Endometrial microvascular endothelial cells (primary cell): ENCODE measurements at regions not wholly inside any gene's neighbourhood (a gene's known extent, or its start where the extent isn't known, plus 50 kb on each side); places are given as distances from the start of the nearest gene placed in this dataset.

Source experiments
- in situ Hi-C: cut with HindIII; loops from 2 replicates; pipeline ENCODE4 v1.10.0; 2017; ENCODE audit warnings: low sequenced_read_pairs, low pct_unique_long_range_greater_than_20kb; ENCODE audit errors: inconsistent ontology term

DNA sequence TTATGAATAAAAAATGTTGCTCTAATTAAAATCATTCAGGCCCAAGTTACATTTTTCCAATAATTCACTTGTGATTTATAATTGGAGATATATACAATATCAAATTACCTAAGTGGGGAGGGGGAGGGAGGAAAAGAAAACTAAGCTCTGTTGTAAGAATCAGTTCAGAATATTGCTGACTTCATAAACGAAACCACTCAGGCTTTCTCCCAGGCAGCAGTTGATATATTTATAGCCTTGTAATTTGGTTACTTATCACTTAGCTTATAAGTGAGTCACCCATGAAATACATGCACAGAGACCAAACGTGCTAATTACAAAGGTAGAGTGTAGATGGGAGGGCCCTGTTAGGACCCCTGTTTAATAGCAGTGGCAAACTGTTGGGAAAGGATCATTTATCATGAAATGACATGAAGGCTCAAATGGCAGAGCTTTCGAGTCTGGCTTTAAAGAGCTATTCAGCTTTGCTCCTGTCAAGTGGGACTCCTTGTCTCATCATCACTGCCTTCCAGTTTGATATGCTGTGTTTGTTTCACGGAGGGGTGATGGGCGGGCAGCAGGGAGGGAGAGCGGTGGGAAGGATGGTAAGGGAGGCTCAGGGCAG, 105.6 kb upstream of the PGRMC2 start:
- in situ Hi-C loops: no loop called here

DNA sequence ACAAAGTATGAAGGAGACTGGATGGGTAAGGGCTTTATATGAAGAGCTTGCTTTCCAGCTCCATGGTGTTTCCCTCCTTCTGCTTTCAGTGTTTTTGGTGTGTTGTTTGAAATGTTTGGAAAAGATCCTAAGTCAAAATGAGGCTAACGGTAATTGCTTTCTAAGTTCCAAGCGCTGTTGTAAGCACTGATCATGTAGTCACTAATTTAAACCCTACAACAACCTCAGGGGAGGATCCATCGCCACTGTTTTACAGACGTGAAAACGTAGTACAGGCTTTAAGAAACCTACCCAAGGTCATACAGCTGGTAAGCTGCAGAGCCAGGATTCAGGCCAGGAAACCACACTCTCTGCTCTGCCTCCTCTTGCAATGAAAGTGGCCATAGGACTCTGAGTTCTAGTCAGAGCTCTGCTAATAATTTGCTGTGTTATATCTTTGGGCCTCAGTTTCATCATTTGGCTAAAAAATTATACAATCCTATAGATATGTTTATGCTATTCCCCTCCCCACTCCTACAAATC, 102.9 kb upstream of the PGRMC2 start:
- in situ Hi-C loops: no loop called here

DNA sequence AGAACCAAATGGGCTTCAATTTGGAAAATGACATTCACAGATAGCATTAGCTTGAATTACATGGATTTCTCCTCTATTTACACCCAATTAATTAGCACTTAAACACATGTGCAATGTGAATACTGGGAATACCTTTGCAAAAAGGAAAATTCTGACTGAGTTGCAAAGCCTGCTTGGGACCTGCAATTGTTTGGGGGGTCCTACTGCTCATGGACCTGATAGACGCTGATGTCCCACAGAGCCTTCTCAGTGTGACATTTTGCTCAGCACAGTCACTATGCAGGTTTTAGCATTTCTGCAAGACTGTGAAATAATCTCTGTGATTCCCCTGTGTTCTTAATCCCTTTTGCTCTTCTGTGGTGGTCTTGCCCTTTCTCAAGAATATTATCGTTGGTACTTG, 101.2 kb upstream of the PGRMC2 start:
- in situ Hi-C loops: no loop called here

DNA sequence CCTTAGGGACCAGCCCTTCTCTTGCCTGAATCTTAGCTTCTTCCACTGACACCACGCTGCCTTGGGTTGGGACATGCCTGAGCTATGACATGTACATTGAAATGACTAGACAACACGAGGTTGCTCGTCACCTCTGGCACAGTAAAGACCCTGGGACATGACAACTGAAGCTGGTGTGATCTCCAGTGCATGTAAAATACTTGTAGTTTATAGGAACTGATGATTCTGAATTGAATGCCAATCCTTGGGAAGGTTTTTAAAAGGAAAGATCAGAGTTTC, 100.7 kb upstream of the PGRMC2 start:
- in situ Hi-C loops: no loop called here

DNA sequence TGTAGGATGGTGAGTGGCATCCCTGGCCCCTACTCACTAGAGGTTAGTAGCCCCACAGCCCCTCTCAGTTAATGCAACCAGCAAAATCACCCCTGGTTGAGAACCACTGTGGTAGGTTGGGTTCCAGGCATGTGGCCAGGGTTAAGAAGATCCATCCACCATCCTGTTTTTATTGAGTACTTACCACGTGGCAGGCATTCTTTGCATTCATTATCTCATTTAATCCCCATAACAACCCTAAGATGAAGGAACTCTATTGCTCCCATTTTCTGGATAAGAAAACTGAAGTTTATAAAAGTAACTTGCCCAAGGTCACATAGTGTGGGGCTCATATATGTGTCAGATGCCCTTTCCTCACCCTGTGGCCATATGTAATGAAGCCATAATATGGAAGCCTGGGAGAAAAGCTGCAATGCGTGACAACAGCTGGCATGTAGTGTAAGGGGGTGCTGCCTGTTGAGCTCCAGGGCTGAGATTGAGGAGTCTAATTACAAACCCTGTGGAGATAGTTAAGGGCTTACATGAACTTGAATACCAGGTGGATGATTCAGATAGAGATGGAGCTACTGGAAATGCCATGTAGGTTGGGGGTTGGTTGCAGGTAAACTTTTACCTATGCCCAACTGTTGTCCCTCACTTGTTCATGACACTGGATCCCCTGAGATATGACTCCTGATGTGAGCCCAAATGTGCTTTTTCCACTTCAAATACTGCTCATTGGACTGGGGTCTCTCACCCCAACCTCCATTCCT, 100.2 kb upstream of the PGRMC2 start:
- in situ Hi-C loops: no loop called here

DNA sequence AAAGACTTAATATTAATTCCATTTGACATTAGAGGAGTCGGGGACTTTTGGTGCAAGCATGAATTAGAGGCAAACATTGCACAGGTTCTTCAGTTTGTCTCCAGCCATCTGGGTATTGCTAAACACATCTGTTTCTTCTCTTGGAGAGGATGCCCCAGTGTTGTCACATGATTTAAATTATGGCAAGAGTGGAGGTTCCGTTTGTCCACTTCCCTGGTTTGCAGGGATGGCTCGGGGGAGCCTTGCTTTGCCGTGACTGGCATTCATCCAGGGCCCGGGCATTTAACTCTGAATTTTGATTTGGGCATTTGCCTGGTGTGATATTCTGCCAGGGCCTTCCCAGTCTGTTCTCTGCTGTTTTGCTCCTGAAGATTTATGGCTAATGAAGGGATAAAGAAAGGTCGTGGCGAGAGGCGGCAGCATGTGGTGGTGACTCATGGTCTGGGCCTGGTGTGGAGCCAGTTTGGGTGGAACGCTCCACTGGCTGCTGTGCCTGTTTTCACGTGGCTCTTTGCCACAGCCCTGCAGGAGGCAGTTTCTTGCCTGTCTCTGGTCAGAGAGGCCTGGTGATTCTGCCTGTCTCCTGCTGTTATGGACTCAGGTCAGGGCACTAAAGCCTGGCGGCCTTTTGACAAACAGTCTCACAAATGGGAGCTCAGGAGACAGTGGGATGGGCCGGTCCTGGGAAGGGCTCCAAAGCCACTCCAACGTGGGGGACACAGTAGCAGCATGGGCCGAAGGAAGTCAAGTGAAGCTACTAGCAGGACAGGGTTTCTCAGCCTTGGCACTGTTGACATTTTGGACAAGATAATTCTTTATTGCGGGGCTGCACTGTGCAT, 99.4 kb upstream of the PGRMC2 start:
- in situ Hi-C loops: no loop called here

DNA sequence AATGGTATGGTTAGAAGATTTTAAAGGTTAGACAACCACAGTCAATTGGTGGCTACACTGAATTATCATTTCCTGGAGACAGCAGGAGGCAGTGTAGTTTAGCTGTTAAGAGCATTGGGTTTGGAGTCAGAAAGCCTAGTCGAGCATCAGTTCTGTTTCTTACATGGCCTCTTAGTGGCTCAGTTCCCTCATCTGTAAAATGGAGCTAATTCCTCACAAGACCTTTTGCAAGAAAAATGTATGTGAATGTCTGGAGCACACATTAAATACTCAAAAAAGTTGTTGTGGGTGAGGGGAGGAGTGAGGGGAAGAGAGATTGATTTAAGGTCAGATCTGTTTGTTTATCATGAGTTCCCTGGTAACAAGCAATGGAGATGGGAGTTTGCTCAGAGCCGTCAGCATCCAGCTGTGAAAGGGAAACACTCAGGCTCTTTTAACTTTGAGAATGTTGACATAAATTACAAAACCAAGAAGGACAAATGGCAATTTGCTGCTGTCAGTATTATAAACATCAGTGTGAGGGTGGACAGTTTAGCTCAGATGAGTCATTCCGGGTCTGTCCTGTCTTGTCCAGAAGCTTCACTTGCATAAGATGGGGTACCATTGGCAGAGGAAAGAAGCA, 98.2 kb upstream of the PGRMC2 start:
- in situ Hi-C loops: no loop called here

DNA sequence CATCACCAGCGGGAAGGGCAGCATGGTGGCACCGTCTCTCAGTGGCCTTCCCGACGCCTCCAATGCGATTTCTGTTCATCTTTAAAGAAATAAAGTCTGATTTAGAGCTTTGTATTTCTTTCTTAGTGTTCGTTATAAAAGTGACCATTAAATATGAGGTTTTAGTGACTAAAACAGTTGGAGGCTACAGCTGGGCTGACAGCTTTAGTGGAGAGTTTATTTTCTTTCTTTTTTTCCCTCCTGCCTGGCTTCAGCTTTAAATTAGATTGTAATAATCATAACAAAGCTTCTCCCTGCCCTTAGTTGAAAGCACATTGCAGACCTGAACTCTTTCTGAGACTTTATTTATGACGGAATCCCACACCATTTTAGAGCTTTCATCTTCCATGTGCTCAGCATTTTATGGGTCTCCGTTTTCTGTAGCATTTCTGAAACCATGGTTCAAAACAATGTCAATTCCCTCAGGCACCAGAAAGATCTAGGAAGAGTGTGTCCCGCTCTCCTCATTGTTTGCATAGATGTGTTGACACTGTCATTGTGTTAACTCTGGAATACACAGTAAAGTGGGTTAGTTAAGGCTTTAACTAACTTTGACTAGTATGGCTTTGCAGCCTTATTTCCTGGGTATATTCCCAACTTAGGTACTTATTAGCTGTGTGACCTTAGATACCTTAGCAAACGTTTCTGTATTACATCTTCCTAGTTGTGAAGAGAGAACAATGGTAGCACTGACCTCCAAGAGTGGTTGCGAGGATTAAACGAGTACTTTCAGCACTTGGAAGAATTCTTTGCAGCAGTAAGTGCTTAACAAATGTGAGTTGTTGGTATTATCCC, 97.4 kb upstream of the PGRMC2 start:
- in situ Hi-C loops: no loop called here

DNA sequence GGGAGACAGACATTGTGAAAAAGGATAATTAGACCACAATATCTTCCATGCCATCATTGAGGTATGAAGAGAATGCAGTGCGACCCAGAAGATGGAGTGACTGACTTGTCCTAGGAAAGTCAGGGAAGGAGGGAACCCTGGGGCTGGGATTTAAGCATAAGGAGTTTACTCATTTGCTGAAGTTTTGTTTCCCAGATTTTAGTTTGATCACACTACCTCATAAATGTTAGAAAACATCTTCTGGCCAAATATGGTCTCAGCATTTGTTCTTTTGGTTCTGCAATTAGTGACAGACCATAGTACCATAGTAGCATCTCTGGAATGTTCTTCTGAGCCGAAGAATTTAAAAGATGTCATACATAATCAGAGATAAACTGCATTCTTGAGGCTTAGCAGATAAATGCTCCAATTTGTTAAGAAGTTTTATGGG, 96.5 kb upstream of the PGRMC2 start:
- in situ Hi-C loops: no loop called here

DNA sequence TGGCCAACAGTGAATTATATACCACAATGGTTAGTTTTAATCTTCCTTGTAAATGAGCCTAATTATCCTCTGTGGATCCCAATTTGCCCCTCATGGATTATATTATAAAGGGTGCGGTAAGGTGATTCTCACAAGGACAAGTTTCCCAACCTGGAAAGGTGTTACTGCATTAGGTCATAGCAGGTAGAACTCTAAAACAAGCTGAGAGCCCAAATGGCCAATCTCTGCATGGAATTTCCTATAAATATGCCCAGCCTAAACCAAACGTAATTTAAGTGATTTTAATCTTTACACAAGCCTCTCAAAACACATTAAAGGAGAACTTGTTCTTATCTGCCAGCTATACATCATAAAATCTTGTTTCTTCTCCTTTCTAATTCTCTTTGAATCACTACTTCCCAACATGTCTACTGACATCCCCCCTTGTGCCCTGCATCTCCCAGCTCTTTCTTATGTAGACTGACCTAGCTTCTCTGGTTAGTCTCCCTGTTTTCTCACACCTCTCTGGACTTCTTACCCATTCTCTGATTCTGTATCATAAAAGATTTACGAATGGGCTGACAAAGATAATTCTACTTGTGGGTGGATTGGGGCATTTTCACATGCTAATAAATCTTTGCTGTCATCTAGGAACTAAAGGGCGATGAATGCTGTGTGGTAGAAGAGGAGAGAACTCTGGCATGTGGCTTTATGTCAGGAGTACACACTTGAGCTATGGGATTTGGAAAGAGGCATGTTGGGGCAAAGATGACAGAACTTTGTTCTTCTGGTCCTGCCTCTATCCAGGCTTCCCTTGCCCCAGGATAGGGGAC, 94.3 kb upstream of the PGRMC2 start:
- in situ Hi-C loops: no loop called here

DNA sequence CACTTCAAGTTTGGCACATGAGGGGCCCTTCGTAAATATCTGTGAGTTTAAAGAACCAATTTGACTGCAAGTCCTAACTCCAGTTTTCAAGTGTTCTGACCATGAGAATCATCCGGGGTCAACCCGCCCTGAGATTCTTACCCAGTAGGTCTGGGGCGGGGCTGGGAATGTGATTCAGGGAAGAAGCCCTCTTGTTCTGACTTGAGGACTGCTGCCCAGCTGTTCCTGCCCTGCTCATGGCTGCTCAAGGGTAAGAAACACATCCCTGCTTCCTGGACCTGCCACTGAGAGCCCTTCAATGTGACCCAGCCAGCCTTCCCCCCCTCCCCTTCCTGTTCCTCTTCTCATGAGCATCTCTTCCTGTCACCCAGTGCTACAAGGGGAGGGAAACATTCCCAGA, 92.7 kb upstream of the PGRMC2 start:
- in situ Hi-C loops: no loop called here

DNA sequence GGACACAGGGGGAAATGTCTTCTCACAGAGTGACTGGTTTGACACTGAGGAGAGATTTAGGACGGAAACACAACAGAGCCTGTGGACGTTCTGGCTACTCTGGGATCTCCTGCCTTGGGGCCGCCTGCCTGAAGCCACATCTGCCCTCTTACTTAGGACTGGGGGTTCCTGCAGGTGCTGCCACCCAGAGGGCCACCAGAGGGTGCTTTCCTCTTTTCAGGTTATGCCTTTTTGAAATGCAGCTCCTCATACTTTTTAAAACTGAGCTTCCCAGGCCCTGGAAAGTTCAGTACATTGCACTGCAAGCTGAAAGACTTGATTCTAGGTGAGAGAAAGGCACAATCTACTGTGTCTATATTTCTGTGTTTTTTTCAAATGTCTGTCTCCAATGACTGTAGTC, 92.2 kb upstream of the PGRMC2 start:
- in situ Hi-C loops: no loop called here

DNA sequence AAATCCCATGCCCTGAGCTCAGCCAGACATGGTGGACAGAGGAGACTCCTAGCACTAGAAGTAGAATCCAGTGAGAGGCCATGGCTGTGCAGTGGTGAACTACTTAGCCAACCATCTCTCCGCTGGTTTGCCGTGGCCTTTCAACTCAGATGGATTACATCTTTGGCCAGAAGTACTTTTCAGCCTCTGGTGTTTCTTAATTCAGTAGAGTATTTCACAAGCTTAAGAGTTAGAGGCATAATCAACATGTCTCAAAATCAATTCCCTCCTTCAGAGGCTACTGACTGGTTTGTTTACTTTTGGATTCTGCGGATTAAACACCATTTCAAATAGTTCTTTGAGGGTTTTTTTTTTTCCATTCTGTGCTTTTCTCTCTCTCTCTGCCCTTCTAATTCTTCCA, 91.1 kb upstream of the PGRMC2 start:
- in situ Hi-C loops: no loop called here

DNA sequence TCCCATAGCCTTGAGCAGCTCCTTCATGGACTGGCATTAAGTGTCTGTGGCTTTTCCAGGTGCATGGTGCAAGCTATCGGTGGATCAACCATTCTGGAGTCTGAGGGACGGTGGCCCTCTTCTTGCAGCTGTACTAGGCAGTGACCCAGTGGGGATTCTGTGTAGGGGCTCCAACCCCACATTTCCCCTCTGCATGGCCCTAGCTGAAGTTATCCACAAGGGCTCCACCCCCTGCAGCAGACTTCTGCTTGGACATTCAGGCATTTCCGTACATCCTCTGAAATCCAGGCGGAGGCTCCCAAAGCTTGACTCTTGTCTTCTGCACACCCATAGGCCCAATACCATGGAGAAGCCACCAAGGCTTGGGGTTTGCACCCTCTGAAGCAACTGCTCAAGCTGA, 89.3 kb upstream of the PGRMC2 start:
- in situ Hi-C loops: no loop called here

DNA sequence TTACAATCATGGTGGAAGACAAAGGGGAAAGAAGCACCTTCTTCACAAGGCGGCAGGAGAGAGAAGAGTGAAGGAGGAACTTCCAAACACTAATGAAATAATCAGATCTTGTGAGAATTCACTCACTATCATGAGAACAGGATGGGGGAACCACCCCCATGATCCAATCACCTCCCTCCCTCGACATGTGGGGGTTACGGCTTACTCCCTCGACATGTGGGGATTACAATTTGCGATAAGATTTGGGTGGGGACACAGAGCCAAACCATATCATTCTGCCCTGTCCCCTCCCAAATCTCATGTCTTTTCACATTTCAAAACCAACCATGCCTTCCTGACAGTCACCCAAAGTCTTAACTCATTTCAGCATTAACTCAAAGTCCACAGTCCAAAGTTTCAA, 88.7 kb upstream of the PGRMC2 start:
- in situ Hi-C loops: no loop called here

DNA sequence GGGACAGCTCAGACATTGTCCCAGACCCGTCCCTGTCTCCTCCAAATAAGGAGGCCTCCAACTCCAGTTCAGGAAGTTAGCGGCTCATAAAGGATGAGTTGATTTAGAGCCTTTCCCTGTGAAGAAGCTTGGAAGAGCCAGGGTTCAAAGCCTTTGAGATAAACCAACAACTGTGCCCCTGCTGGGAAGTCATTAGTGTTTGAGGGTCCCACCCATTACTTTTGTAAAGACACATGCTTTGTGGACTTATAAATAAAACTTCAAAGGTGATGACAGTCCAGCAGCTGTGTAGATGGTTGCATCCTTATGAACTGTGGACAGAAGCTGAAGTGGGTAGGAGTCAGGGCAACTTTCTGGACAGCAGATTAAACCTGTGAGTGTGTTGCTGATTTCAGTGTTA, 86.0 kb upstream of the PGRMC2 start:
- in situ Hi-C loops: no loop called here

DNA sequence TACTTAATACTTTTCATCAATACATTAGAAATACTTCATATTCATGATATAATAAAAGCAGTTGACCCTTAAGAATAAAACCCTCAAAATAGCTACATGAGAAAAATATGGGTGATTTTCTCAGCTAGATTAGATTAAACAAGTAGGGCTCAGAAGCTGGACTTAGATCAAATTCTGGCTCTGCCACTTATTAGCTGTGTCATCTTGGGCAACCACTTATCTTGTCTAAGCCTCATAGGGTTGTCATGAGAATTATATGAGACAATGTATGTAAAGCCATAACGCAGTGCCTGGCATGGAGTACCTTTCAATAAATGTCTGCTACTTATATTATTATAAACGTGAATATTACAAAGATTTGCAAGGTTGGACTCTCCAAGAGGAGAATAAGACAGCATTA, 84.3 kb upstream of the PGRMC2 start:
- in situ Hi-C loops: no loop called here
